Peyer's patch (tissue), 4 donors: ENCODE measurements at regions not wholly inside any gene's neighbourhood (a gene's known extent, or its start where the extent isn't known, plus 50 kb on each side); places are given as distances from the start of the nearest gene placed in this dataset.

Experiments
- POLR2A ChIP-seq, 2 donors: fragments of 450-650 bp; IDR thresholded peaks; one replicate each; pipeline ENCODE4 v1.5.1; 2017; ENCODE audit warnings: antibody characterized with exemption in 2 of 2, mild to moderate bottlenecking in 2 of 2, moderate library complexity in 2 of 2
- TF ChIP-seq, protein P1 (sequence below), 6 experiments: fragments of 450-650 bp in 4 of 6; fragments of 200-600 bp in 2 of 6; sonication (generic) in 1 of 6; IDR thresholded peaks; one replicate each; pipeline ENCODE4 v1.5.1; 2017 to 2019; ENCODE audit warnings: antibody characterized with exemption in 6 of 6, mild to moderate bottlenecking in 3 of 6, moderate library complexity in 1 of 6

DNA sequence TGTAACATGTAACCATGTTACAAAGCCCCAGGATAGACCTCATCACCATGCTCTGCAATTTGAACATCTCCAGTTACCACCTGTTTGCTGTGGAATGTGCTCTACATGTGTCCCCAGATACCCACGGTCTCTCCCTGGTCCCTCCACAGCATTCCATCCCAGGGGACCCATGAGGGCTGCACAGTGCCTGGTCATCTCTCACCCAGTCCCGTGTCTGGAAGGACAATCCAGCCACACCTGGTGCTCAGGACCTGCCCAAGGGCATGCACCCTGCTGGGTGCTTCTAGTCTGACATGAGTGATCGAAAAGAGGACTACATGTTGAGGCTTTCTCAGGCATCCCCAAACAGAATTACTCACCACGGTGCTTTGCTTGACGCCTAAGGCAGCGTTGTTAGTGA lies 119.6 kb upstream of the ATP10A start:
- TF ChIP-seq POLR2A (IDR thresholded peaks at IDR 0.05), result no peak
- TF ChIP-seq, protein P1, sequence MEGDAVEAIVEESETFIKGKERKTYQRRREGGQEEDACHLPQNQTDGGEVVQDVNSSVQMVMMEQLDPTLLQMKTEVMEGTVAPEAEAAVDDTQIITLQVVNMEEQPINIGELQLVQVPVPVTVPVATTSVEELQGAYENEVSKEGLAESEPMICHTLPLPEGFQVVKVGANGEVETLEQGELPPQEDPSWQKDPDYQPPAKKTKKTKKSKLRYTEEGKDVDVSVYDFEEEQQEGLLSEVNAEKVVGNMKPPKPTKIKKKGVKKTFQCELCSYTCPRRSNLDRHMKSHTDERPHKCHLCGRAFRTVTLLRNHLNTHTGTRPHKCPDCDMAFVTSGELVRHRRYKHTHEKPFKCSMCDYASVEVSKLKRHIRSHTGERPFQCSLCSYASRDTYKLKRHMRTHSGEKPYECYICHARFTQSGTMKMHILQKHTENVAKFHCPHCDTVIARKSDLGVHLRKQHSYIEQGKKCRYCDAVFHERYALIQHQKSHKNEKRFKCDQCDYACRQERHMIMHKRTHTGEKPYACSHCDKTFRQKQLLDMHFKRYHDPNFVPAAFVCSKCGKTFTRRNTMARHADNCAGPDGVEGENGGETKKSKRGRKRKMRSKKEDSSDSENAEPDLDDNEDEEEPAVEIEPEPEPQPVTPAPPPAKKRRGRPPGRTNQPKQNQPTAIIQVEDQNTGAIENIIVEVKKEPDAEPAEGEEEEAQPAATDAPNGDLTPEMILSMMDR (IDR thresholded peaks at IDR 0.05), result no peak
